ENCODE measurements at regions not wholly inside any gene's neighbourhood (a gene's known extent, or its start where the extent isn't known, plus 50 kb on each side); places are given as distances from the start of the nearest gene placed in this dataset.

DNA sequence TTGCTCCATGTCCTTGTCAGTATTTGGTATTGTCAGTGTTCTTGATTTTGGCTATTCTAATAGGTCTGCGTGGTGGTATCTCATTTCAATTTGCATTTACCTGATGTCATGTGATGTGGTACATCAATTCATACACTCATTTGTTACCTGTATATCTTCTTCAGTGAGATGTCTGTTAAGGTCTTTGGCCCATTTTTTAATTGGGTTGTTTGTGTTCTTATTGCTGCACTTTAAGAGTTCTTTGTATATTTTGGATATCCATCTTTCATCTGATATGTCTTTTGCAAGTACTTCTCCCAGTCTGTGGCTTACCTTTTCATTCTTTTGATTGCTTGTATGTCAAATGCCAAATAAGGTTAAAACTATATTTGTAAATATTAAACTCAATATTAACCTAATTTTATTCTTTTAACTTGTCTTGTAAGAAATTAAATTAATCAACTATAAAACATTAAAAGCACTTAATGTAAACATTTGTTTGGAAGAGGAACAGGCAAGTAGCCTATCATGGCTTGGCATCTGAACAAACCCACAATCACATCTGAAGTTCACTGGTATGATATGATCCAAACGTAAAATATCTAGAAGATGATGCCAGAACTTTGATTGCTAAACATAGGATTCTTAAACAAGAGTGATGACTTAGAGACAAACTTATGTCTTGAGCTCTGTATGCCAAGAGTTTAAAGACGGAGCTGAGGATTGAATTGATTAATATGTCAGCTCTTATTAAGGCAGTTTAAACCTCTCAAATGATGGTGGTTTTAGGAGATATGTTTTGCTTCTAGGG is 587.3 kb downstream of the ANXA1 start:
- DNase-seq (ENCODE audit: low spot score): no peak
- TF ChIP-seq, protein P1, sequence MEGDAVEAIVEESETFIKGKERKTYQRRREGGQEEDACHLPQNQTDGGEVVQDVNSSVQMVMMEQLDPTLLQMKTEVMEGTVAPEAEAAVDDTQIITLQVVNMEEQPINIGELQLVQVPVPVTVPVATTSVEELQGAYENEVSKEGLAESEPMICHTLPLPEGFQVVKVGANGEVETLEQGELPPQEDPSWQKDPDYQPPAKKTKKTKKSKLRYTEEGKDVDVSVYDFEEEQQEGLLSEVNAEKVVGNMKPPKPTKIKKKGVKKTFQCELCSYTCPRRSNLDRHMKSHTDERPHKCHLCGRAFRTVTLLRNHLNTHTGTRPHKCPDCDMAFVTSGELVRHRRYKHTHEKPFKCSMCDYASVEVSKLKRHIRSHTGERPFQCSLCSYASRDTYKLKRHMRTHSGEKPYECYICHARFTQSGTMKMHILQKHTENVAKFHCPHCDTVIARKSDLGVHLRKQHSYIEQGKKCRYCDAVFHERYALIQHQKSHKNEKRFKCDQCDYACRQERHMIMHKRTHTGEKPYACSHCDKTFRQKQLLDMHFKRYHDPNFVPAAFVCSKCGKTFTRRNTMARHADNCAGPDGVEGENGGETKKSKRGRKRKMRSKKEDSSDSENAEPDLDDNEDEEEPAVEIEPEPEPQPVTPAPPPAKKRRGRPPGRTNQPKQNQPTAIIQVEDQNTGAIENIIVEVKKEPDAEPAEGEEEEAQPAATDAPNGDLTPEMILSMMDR (IDR thresholded peaks at IDR 0.05; ENCODE audit: borderline replicate concordance, control extremely low read depth, extremely low read depth, insufficient read depth, missing control alignments): no peak
- in situ Hi-C loops (cut with MboI; ENCODE audit: low sequenced_read_pairs, unreplicated experiment): no loop called here

DNA sequence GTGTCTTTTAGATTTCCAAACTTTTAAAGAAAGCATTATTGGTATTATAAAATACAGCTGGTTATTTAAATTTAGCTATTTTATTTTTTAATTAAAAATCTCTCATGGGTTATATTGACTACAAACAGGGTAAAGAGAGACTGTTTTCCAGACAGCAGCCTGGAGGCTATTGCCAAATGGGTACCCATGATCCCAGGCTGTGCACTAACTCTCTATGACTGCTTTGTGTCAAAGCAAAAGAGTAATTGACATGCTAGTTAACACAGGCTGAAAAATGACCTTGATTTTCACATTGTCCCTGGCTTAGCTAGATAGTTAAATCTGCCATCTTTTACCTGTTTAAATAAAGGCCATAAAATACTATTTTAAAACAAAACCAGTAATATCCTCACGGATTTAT is 589.7 kb downstream of the ANXA1 start:
- TF ChIP-seq, protein P1 (IDR thresholded peaks at IDR 0.05; ENCODE audit: borderline replicate concordance, control extremely low read depth, extremely low read depth, insufficient read depth, missing control alignments): no peak
- in situ Hi-C loops (cut with MboI; ENCODE audit: low sequenced_read_pairs, unreplicated experiment): no loop called here
- DNase-seq (ENCODE audit: low spot score): no peak

- no peak for DNase-seq (ENCODE audit: low spot score)
- TF ChIP-seq, protein P1 (IDR thresholded peaks at IDR 0.05; ENCODE audit: borderline replicate concordance, control extremely low read depth, extremely low read depth, insufficient read depth, missing control alignments): no peak
- in situ Hi-C loops (cut with MboI; ENCODE audit: low sequenced_read_pairs, unreplicated experiment): no loop called here
Measured at GRCh38 chr9:73742412-73742811, 590.7 kb downstream of the ANXA1 start.

- in situ Hi-C loops (cut with MboI; ENCODE audit: low sequenced_read_pairs, unreplicated experiment): no loop called here
- DNase-seq (ENCODE audit: low spot score): no peak
- TF ChIP-seq, protein P1 (IDR thresholded peaks at IDR 0.05; ENCODE audit: borderline replicate concordance, control extremely low read depth, extremely low read depth, insufficient read depth, missing control alignments): no peak
Measured at GRCh38 chr9:73743826-73744225, 592.2 kb downstream of the ANXA1 start.

GRCh38 chr9:73745598-73745997 is 593.9 kb downstream of the ANXA1 start:
- in situ Hi-C loops (cut with MboI; ENCODE audit: low sequenced_read_pairs, unreplicated experiment): no loop called here
- DNase-seq (ENCODE audit: low spot score): no peak
- TF ChIP-seq, protein P1 (IDR thresholded peaks at IDR 0.05; ENCODE audit: borderline replicate concordance, control extremely low read depth, extremely low read depth, insufficient read depth, missing control alignments): no peak

DNA sequence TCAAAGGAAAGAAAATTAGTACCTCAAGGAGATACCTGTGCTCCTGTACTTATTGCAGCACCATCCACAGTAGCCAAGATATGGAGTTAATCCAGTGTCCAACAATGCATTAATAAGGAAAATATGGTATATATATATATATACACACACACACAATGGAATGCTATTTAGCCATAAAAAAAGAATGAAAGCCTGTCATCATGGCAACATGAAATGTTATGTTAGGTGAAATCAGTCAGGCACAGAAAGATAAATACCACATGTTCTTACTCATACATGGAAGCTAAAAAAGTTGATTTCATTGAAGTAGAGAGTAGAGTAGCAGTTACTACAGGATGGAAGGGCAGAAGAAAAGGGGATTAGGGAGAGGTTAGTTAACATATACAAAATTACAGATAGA is 601.5 kb downstream of the ANXA1 start:
- in situ Hi-C loops (cut with MboI; ENCODE audit: low sequenced_read_pairs, unreplicated experiment): no loop called here
- TF ChIP-seq, protein P1 (IDR thresholded peaks at IDR 0.05; ENCODE audit: borderline replicate concordance, control extremely low read depth, extremely low read depth, insufficient read depth, missing control alignments): no peak
- DNase-seq (ENCODE audit: low spot score): no peak
